ENCODE measurements at regions not wholly inside any gene's neighbourhood (a gene's known extent, or its start where the extent isn't known, plus 50 kb on each side); places are given as distances from the start of the nearest gene placed in this dataset.

DNA sequence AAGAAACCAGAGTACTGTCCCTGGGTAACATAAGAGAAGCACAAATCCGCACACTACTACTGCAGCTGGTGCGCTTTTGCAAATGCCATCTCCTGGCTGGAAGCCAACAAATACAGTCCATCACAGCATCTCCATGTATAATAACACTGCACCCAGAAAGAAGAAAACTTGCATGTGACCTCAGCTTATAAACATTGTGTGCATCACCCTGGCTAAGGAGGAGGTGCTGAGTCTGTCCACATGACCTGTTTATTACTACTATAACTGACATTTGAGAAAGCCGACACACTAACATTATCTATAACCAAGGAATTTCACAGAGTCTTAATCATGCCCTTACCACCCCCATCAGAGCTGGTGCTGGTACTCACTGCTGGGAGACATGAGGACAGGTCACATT lies 516.8 kb downstream of the CFAP47 start:
- DNase-seq (ENCODE audit: low read depth), result no peak
- H3K4me3 ChIP-seq (ENCODE audit: low read length), result no peak overlapping the region
- TF ChIP-seq CTCF (IDR thresholded peaks at IDR 0.05; ENCODE audit: insufficient read depth, low read depth, low read length, missing control alignments), result no peak

DNA sequence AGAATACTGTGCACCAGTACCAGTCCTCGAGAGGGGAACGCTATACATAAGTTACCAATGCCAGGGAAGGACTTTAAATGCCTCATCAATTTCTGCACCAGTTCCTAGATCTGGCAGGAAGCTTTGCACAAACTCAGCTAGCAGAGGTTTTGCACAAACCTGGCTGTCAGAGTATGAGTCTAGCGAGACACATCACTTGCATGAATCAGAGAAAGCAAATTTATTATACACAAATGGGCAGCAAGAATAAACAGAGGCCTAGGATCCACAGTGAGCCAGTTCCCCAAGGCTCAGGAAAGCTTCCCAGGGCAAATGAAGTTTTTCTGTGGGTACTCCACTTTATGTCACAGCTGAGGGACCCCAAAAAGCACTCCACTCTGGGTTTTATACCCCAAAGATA lies 523.5 kb downstream of the CFAP47 start:
- no peak for DNase-seq (ENCODE audit: low read depth)
- TF ChIP-seq CTCF (IDR thresholded peaks at IDR 0.05; ENCODE audit: insufficient read depth, low read depth, low read length, missing control alignments), result no peak

DNA sequence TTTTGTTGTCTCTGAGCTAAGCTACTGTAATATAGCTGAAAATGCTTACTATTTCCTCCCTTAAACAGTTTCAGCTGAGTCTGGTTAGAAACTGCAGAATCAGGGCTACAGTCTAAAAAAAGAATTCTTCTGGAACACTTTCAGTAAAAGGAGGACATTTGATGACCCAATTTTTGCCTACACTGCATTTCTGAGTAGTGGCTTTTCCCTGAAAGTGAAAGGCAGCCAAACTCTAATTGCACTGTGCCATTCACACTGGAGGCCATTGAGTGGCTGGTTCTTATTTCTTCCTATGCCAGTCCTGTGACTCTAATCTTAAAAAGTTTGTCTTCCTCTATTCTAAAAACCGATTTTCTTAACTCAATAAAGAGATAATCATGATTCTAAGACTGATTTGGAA lies 526.0 kb downstream of the CFAP47 start:
- no peak overlapping the region for H3K4me3 ChIP-seq (ENCODE audit: low read length)
- no peak for DNase-seq (ENCODE audit: low read depth)
- no peak for TF ChIP-seq CTCF (IDR thresholded peaks at IDR 0.05; ENCODE audit: insufficient read depth, low read depth, low read length, missing control alignments)

More for the DNA sequence above, 523.5 kb downstream of the CFAP47 start:
- H3K4me3 ChIP-seq (ENCODE audit: low read length), result no peak overlapping the region

DNA sequence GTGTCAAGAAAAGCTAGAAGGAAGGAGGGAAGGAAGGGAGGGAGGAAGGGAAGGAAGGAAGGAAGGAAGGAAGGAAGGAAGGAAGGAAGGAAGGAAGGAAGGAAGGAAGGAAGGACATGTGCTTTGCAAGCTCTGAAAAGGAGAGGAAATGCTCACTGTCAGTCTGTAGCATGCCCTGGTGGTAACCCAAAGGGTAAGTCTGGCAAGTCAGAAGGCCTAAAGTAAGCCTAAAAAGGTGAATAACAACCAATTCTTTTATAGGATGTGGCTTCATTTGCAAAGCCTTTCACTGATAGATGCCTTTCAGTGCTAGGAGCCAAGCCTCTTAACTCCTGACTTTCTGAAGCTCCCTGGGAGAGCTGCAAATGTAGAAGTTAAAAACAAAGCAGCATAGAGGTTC lies 542.6 kb downstream of the CFAP47 start:
- no peak for TF ChIP-seq CTCF (IDR thresholded peaks at IDR 0.05; ENCODE audit: insufficient read depth, low read depth, low read length, missing control alignments)
- no peak overlapping the region for H3K4me3 ChIP-seq (ENCODE audit: low read length)

DNA sequence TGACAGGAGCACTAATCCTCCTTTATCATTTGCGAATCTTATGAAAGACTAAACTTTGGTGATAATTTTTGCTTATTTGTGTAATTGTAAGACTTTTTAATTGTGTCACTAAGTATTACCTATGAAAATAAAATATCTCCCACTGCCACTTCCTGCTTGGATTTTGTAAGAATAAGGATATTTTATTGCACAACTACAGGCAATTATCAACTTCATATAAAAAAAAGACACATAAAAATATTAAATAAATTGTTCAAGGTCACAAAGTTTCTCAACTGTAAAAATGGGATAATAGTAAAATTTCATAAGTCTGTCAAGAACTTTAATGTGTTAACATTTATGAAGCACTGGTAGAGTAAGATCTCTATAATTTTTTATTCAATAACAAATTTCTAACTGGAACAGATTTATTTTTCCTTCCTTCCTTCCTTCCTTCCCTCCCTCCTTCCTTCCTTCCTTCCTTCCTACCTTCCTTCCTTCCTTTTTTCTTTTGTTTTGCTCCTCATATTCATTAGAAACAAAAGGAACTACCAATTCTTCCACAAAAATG lies 527.6 kb upstream of the FAM47C start:
- H3K4me3 ChIP-seq (ENCODE audit: low read length), result no peak overlapping the region
- TF ChIP-seq CTCF (IDR thresholded peaks at IDR 0.05; ENCODE audit: insufficient read depth, low read depth, low read length, missing control alignments), result no peak
- DNase-seq (ENCODE audit: low read depth), result no peak

More for the DNA sequence above, 542.6 kb downstream of the CFAP47 start:
- DNase-seq (ENCODE audit: low read depth), result no peak

DNA sequence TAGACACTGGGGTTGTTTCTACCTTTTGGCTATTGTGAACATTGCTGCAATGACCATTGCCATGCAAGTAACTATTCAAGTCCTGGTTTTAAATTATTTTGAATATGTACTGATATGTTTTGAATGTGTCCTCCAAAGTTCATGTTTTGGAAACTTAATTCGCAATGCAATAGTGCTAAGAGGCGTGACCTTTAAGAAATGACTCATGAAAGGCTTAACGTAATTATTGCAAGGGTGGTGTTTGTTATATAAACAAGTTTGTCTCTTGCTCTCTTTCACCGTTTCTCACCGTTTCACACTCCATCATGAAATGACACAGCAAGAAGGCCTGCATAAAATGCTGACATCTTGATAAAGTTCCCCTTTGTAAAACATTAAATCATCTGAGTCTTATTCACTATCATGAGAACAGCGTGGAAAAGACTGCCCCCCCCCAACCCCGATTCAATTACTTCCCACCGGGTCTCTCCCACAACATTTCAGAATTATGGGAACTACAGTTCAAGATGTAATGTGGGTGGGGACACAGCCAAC lies 506.9 kb upstream of the FAM47C start:
- DNase-seq (ENCODE audit: low read depth), result no peak
- no peak overlapping the region for H3K4me3 ChIP-seq (ENCODE audit: low read length)
- no peak for TF ChIP-seq CTCF (IDR thresholded peaks at IDR 0.05; ENCODE audit: insufficient read depth, low read depth, low read length, missing control alignments)

DNA sequence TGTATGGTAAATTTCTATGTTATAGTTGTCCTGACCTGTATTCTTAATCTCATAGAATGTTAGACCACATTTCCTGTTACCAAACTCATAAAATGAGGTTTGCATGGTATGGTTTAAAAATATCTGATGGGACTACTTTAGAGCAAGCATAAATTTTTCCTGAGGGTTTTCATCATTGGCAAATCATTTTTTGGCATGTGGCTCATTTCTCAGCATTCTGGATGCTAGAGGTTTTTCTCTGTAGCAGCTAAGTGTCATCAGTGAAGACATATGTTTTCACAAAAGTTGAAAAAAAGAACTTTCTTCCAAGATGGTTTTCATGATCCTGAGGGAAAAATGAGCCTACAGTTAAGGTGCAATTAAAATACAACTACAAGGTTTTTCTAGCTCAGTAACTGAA lies 503.5 kb upstream of the FAM47C start:
- no peak for DNase-seq (ENCODE audit: low read depth)

More for the DNA sequence above, 503.5 kb upstream of the FAM47C start:
- no peak overlapping the region for H3K4me3 ChIP-seq (ENCODE audit: low read length)
- TF ChIP-seq CTCF (IDR thresholded peaks at IDR 0.05; ENCODE audit: insufficient read depth, low read depth, low read length, missing control alignments), result no peak

Measured in epithelial cell of esophagus (primary cell).